HG03060 (cell line): ENCODE measurements at regions not wholly inside any gene's neighbourhood (a gene's known extent, or its start where the extent isn't known, plus 50 kb on each side); places are given as distances from the start of the nearest gene placed in this dataset.
"Not testable (repeated sequence)": the region's sequence is repeated elsewhere in the genome, so short reads cannot be mapped to it uniquely, and the experiment has no call there.

ENCODE experiments used
- ATAC-seq: cut with Tn5 transposase; IDR thresholded peaks from one replicate; pipeline ENCODE4 v1.9.1; 2021; ENCODE audit warnings: low read depth, moderate number of reproducible peaks; ENCODE audit not compliant: unreplicated experiment

DNA sequence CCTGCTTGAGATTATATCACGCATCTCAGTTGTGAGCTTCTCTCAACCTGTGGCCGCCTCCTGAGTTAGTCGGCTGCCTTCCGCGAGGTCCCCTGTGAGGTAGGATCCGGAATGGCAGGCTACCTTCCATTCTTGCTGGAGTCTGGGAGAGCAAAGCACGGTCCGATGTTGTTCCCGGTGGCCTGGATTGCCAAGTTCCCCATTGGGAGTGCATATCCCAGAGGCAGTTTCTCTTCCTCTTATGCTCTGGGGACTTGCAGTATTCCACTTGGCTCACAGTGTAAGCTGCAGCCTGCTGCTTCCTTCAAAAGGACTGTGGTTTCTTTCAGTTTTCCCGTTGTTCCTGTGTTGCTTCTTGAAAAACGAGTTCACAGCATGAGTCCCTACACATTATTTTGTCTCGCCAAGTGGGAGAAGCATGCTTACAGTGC is 225.4 kb upstream of the ZWINT start:
- ATAC-seq = no peak

DNA sequence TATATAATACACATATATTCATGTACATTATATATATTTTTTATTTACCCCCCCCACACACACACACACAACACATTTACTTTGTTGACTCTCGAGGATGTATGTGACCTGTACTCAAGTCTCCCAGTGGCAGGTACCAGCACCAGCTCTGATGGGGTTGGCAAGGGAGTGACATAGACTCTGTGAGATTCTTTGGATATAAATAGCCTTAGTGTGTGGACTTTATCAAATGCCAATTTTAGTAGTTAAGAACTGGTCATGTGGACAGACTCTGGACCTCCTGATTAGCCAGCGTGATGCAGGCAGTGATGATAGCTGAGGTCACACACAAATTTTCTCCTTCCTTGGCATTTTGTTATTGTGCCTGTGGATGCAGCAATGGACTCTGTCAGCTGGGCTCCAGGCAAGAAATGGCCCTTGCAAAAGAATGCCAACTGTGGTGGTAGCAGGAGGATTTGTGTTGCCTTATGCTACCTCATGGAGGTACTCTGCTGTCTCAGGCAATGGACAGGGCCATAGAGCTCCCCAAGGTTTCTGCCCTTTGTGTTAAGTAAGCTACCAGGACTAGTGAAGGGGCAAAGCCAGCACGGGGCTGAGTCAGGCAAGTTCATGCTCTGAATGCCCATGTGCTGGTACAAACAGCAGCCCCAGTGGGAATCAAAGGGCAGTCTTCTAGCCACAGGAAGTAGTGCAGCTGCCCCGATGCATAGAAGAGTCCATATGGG is 224.6 kb upstream of the ZWINT start:
- ATAC-seq = no peak

DNA sequence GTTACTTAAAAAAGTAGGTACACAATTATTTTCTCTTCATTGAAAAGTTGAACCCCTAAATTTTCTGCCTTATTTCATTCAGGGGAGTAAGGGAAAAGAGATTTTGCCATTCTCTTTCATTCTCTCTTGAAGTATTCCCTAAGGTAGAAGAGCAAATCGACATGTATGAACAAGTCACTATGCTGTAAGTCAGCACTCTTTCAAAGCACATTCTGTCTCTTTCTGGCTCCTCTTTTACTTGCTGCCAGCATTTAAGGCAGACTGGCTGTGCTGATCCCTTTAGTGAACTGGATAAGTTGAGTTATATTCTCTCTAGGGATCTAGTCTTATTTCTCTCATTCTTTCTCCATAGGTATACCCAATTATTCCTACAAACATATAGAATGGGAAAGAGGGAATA is 222.3 kb upstream of the ZWINT start:
- ATAC-seq = no peak

DNA sequence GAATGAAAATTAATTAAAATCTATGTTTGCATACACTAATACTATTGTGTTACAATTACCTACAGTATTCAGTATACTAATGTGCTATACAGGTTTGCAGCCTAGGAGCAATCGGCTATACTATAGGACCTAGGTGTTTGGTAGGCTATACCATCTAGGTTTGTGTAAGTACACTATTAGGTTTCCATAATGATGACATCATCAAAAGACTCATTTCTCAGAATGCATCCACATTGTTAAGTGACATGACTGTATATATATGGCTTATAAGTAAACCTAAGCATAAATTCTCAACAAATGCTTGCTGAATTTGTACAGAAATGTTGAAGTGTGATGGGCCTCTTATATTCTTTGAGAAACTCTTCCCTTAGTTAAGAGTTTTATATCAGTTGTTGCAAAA is 206.5 kb upstream of the ZWINT start:
- no peak for ATAC-seq

DNA sequence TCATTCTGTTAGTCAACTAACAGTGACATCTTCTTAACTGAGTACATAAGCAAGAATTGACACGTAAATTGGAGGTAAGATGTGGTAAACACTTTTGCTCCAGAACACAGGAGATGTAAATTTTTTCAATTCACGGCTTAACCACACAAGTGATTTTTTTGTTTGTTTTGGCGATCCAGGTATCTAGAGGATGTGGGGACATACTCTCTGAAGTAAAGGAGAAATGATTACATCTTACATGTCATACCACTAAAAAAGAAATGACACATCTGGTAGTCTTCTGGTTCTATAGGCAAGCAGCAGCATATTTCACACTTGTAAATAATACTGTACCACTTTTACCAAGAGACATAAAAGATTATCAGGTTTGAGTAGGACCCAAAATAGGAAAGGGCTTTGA is 200.3 kb upstream of the ZWINT start:
- no peak for ATAC-seq

DNA sequence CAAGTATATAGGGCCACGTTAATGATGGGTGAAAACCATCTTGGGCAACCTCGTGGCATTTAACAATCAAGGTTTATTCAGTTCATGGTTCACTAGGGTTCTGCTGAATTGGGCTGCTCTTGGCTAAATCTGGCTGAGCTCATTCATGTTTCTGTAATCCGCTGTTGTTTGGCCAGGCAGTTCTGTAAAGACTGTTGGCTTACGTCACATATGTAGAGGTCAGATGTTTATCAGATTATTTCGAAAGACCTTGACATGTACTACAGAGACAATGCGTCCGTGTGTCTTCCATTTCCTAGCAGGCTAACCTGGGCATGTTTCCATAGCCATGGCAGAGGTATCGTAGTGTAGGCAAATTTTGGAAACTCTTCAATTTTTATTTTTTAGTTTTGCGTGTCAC is 190.0 kb upstream of the ZWINT start:
- no peak for ATAC-seq

DNA sequence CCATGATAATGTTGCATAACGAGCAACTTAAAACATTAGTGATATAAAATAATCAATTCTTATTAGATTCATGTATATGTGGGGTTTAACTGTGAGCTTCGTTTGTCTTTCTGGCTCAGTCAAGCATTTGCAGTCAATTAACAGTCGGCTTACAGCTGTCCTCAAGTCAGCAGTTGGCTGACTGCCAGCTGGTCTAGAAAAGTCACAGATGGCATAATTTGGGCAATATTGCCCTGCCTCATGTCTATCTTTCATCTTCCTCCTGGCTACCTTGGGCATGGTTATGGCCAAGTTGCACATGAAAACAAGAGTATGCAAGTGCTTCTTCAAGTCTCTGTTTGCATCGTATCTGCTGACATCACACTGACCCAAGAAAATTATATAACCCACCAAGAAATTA is 186.1 kb upstream of the ZWINT start:
- no peak for ATAC-seq

DNA sequence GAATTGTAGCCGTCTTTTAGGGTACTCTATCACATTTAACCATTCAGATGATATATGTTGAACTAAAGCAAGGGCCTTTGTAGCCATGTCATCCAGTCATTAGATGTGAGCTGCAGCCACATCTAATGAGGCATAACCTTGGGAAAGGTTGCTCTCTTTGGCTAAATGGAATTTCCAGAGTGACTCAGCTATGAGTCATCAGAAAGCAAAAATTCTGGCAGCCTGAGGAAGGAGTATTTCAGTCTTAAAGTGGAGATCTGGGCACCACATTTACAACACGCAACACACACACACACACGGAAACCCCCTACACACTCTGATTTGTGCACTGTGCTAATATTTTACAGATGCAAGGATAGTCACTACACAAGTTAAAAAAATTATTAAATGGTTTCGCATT is 176.9 kb upstream of the ZWINT start:
- ATAC-seq = no peak

DNA sequence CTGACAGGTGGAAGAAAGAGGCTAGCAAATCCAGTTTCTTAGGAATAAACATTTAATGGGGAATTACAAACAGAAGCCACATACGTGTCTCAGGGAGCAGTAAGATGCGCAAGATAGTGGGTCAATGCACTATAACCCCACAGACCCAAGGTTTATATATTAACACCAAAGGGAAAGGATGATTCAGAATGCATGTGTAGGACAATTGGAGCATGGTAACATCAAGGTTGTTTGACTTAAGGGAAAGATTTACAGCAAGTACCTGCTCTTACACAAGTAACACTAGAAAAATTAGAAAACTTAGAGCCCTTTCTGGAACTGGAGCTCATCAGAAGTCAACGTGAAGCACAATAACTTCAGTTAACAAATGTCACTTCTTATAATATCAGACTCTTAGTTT is 161.1 kb upstream of the ZWINT start:
- ATAC-seq = no peak

DNA sequence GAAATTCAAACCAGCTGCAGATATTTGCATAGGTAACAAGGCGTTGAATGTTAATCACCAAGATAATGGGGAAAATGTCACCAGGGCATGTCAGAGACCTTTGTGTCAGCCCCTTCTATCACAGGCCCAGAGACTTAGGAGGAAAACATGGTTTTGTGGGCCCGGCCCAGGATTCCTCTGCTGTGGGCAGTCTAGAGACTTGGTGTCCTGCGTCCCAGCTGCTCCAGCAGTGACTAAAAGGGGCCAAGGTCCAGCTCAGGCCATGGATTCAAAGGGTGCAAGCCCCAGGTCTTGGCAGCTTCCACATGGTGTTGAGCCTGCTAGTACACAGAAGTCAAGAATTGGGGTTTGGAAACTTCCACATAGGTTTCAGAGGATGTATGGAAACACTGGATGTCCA is 147.5 kb upstream of the ZWINT start:
- ATAC-seq = no peak

DNA sequence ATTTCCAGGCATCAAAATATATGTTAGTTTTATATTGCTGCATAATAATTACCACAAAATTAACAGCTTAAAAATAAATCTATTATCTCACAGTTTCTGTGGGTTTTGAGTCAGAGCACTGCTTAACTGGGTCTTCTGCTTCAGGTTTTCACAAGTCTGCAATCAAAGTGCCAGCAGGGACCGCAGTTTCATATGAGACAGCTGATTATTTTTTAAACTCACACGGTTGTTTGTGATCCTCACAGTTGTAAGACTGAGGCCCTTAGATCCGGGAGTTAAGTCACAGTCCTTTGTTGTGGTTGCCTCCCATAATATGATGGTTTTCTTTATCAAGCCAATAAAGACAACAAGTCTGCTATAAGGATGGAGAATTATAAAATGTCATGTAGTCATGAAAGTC is 146.0 kb upstream of the ZWINT start:
- ATAC-seq = no peak

DNA sequence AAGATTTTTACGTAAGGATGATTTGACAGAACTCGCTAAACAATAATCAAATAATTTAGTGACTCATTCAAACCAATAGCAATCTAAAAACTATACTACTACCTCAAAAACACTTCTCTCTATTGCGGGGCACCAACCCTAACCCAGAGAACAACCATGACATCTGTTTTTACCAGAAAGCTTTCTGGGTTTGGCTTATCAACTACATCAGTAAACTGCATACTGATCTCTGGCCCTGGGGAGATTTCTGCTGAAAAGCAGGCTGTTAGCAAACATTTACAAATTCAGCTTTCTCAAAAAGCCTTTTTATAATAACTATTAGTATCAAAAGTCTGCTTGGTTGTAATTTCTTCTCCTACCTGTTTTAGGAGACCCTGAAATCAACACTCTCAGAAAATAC is 144.5 kb upstream of the ZWINT start:
- ATAC-seq = no peak

DNA sequence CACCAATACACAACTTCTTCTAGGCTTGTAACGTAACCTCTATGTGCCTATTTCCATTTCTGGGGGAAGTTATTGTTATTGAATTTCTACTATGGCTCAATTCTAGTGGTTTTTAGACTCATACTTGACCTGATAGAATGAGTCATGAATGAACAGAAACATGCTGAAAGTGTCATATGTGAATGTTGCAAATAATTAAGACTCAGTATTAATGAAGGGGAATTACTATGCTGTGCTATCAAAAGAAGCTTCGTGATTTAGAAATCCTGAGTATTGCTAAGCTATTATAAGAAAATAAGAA is 135.1 kb upstream of the ZWINT start:
- no peak for ATAC-seq

DNA sequence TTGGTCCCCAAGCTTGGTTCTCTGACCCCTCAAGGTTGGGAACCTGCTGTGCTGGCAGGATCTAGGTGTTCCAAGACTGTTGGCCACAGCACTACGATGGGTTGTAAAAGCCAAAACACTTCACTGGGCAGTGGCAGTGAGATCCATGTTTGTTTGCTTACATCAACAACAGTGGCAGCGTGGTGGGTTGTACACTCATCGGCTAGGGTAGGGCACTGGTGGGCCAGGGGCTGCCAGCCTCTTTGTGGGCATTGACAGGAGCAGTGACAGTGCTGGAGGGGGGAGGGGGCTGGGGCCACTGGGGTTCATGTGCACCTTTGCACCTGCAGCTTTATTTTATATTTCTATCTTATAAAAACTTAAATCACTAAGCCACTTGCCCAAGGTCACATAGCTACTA is 126.7 kb upstream of the ZWINT start:
- ATAC-seq = no peak

DNA sequence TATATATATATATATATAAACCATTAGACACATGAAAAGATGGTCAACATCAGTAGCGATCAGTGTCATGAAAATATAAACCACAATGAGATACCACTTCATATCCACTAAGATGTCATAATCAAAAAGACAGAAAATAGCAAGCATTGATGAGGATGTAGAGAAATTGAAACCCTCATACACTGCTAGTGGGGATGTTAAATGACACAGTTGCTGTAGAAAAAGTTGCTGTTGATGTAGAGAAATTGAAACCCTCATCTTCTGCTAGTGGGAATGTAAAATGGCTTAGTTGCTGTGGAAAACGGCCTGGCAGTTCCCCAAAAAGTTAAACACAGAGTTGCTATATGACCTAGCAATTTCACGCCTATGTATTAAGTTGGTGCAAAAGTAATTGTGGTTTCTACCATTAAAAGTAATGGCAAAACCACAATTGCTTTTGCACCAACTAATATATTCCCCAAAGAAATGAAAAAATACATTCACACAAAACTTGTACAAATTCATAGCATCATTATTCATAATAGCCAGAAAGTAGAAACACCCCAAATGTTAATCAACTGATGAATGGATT is 120.5 kb upstream of the ZWINT start:
- ATAC-seq = no peak

DNA sequence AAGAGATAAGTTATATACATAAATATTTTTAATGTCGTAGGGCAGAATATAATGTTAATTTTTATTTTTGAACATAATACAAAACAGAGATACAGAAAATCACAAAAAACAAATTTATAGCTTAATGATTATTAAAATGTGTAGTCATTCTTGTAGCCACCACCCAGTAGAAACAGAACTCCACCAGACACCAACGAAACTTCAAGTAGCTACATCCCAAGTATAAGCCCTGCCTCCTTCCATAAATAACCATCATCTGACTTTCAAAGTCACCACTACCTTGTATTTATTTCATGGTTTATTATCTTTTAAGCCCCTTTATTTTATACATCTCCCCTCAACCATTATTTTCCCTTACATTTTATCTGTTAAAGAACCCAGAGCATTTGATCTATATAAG is 111.9 kb upstream of the ZWINT start:
- ATAC-seq = no peak

DNA sequence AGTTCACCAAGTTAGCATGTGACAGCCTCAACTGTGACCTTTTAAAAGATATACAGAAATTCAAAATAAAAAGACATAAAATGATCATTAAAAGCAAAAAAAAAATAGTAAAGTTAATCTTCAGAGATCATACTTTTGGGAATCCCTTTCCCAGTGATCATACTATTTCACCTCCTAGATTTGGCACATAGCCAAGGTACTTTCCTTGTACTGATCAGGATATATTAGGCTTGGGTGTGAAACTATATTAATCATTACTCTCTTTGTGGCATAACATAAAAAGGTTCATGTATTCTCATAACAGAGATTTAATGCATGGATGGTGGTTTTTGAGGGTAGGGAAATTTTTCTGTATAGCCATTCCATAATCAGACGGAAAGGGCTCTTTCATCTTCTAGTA is 109.6 kb upstream of the ZWINT start:
- no peak for ATAC-seq

DNA sequence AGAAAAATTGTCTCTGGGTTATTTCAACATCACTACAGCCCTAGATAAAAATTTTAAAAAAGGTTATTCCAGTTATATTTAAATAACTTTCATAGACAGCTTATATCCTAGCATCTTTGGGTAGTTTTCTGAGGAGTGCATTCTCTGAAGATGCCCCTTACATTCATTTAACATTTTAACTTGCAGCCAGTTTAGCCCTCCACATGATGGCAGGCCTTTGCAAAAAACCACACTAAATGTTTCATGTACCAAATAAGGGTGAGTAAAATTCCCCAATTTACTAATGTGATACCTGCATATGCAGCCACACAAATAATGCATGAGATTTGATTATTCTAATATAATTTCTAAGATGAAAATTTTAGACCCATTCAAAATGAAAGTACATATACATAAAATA is 108.4 kb upstream of the ZWINT start:
- no peak for ATAC-seq

DNA sequence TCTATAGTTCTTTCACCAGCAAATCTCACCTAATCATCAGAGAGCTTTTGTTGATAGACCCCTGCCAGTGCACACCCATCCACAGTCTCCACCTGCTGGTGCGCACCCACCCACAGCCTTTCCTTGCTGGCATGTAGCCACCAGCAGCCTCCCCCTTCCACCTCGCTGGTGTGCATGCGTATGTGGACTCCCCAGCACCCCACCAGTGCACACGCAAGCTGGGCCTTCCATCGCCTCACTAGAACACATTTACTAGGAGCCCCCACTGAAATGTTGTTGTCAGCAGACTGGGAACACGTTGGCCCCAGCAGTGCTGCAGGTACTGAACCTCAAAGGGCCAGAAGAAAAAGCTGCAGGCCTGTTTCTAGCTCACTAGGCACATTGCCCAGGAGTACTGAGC is 104.9 kb upstream of the ZWINT start:
- ATAC-seq = no peak

DNA sequence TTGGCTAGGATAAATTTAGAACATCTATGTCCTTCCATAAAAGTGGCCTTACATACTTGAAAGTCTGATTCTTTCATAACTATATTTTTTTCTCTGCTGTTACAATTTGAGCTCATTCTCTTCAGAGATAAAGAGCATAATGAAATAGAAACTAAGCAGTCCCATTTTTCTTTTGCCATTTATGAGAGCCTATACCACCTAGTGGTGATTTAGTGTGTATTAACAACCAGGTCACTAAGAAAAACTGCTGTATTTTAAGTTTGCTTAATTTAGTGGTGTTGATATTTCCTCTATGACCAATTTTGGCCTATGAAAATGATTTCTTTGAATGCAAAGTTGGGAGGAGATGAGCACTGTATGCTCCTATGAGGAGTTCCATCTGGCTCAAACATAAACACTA is 88.7 kb upstream of the ZWINT start:
- ATAC-seq = no peak

DNA sequence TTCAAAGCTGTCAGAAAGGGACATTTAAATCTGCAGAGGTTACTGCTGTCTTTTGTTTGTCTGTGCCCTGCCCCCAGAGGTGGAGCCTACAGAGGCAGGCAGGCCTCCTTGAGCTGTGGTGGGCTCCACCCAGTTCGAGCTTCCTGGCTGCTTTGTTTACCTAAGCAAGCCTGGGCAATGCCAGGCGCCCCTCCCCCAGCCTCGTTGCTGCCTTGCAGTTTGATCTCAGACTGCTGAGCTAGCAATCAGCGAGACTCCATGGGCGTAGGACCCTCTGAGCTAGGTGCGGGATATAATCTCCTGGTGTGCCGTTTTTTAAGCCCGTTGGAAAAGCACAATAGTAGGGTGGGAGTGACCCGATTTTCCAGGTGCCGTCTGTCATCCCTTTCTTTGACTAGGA is 86.6 kb upstream of the ZWINT start:
- ATAC-seq = not testable (repeated sequence)

DNA sequence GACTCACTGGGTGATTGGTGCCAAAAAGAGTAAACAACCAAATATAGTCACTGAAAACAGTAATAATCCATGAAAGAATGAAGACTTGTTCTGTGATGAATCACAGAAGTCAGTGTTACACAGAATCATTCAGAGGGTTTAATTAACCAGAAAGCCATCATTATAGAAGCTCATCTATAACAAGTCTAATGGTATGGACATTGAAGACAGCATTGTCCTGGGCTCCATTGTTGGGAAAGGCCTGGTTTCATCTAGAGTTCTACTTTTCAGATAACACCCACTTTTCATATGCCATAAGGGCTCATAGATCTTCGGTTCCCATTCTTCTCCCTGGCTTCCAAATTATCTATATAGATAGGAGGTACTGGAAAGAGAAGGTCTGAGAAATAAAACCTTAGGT is 80.3 kb upstream of the ZWINT start:
- ATAC-seq = not testable (repeated sequence)
